ENCODE measurements at regions not wholly inside any gene's neighbourhood (a gene's known extent, or its start where the extent isn't known, plus 50 kb on each side); places are given as distances from the start of the nearest gene placed in this dataset.
"Not testable (repeated sequence)": the region's sequence is repeated elsewhere in the genome, so short reads cannot be mapped to it uniquely, and the experiment has no call there.

DNA sequence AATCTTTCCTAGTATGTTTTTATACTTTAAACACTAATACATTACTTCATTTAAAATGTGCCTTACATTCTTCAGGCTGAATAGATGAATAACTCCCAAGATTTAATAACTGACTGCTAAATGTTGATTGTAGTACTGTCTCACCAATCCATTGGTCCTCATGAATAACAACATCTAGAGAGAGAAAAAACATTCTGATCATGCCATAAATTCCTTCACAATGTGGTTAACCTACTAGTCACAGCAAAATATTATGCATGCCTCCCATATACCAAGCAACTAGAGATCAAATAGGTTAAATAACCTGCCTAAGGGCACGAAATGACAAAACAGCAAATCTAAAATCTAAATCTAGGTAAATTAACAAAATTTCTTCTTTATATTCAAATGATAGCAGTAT lies 66.2 kb downstream of the SYT15 start:
- in situ Hi-C loops (cut with MboI; ENCODE audit: low pct_unique_long_range_greater_than_20kb, low sequenced_read_pairs); DNase-seq: not testable (repeated sequence)

GRCh38 chr10:46646132-46646531 lies 67.2 kb downstream of the SYT15 start:
- in situ Hi-C loops (cut with MboI; ENCODE audit: low pct_unique_long_range_greater_than_20kb, low sequenced_read_pairs); DNase-seq: not testable (repeated sequence)

- in situ Hi-C loops (cut with MboI; ENCODE audit: low pct_unique_long_range_greater_than_20kb, low sequenced_read_pairs); DNase-seq: not testable (repeated sequence)
Observed at GRCh38 chr10:46650967-46651366, 72.0 kb downstream of the SYT15 start.

DNA sequence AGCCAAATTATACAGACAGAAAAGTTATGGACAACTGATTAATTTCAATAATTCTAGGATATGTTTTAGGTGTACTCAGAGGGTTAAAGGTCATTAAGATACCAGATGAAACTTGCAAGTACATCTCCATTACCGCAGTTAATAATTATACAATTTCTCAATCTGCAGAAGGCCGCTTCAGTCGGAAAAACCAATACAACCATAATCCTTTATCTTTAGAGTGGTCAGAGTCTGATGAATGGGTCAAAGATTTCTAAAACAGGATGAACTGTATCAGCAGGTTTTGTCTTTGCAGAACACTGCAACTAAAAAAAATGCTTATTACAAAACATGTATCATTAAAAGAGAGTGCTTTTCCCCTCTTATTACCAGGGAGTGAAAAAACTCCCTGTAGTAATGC lies 78.5 kb downstream of the SYT15 start:
- in situ Hi-C loops (cut with MboI; ENCODE audit: low pct_unique_long_range_greater_than_20kb, low sequenced_read_pairs); DNase-seq: not testable (repeated sequence)

GRCh38 chr10:46660027-46660834 lies 81.3 kb downstream of the SYT15 start:
- DNase-seq; in situ Hi-C loops (cut with MboI; ENCODE audit: low pct_unique_long_range_greater_than_20kb, low sequenced_read_pairs): not testable (repeated sequence)

DNA sequence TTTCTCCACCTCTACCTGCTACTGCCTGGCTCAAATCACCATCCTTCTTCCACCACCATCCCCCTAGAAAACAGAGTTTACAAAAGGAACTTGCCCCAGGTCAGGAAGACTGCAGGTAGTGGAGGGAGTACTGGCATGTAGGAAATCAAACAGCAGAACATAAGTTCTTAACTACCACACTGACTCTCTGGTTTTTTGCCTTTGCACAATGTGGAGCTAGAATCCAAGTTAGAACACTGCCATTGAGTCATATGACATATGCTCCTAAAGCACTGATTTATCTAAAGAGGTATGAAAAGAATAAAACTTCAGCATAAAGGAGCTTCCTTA lies 81.9 kb downstream of the SYT15 start:
- DNase-seq; in situ Hi-C loops (cut with MboI; ENCODE audit: low pct_unique_long_range_greater_than_20kb, low sequenced_read_pairs): not testable (repeated sequence)

GRCh38 chr10:46665536-46665935 lies 86.6 kb downstream of the SYT15 start:
- in situ Hi-C loops (cut with MboI; ENCODE audit: low pct_unique_long_range_greater_than_20kb, low sequenced_read_pairs); DNase-seq: not testable (repeated sequence)

- DNase-seq; in situ Hi-C loops (cut with MboI; ENCODE audit: low pct_unique_long_range_greater_than_20kb, low sequenced_read_pairs): not testable (repeated sequence)
Observed at GRCh38 chr10:46668357-46668997, 89.5 kb downstream of the SYT15 start.

- in situ Hi-C loops (cut with MboI; ENCODE audit: low pct_unique_long_range_greater_than_20kb, low sequenced_read_pairs), result not testable (repeated sequence)
Observed at GRCh38 chr10:46677836-46678435, 99.0 kb downstream of the SYT15 start.

GRCh38 chr10:46691397-46691796 lies 112.5 kb downstream of the SYT15 start:
- in situ Hi-C loops (cut with MboI; ENCODE audit: low pct_unique_long_range_greater_than_20kb, low sequenced_read_pairs); DNase-seq: not testable (repeated sequence)

More at GRCh38 chr10:46677836-46678435, 99.0 kb downstream of the SYT15 start:
- DNase-seq, result not testable (repeated sequence)

DNA sequence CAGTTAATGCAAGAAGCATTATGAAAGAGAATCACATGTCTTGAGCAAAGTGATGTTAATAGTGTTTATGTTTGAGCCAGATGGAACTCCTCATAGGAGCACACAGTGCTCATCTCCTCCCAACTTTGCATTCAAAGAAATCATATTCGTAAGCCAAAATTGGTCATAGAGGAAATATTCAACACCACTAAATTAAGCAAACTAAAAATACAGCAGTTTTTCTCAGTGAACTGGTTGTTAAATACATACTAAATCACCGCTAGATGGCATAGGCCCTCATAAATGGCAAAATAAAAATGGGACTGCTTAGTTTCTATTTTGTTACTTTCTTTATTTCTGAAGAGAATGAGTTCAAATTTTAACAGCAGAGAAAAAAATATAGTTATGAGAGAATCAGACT lies 114.3 kb downstream of the SYT15 start:
- DNase-seq; in situ Hi-C loops (cut with MboI; ENCODE audit: low pct_unique_long_range_greater_than_20kb, low sequenced_read_pairs): not testable (repeated sequence)

DNA sequence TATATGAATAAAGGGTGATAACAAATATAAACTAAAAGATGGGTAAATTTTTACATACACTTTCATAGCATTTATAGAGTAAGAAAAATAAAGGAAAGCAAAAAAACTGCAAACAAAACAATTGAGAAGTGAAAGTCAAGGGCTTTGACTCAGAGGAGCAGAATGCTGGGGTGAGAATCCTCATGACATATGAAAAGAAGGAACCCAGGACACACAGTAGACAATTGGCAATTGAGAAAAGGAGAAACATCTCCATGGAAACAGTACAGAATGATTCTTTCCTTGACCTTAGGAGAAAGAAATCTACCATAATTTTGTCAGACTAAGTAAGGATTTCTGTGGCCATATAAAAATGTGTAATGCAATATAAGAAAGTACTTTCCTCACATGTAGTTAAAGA lies 138.3 kb downstream of the SYT15 start:
- in situ Hi-C loops (cut with MboI; ENCODE audit: low pct_unique_long_range_greater_than_20kb, low sequenced_read_pairs); DNase-seq: not testable (repeated sequence)

DNA sequence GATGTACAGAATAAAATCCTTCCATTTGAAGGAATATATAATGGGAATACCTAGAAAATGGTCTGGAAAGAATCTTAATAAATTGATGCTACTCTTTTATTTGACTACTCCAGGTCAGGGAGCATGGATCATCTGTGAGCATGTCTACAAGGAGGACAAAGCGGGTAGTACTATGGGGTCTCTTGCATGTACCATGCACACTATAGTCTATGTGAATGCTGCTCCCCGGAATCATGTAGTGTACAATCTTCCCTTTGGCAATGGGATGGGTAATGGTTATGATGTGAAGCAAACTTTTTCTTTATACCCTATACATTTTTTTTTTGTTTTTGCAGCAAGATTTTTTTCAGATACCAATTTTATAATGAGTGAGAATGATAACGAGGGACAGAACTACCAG lies 139.1 kb downstream of the SYT15 start:
- in situ Hi-C loops (cut with MboI; ENCODE audit: low pct_unique_long_range_greater_than_20kb, low sequenced_read_pairs); DNase-seq: not testable (repeated sequence)

- DNase-seq; in situ Hi-C loops (cut with MboI; ENCODE audit: low pct_unique_long_range_greater_than_20kb, low sequenced_read_pairs): not testable (repeated sequence)
Observed at GRCh38 chr10:46720386-46720785, 141.5 kb downstream of the SYT15 start.

GRCh38 chr10:46720811-46721518 lies 142.0 kb downstream of the SYT15 start:
- in situ Hi-C loops (cut with MboI; ENCODE audit: low pct_unique_long_range_greater_than_20kb, low sequenced_read_pairs), result not testable (repeated sequence)

DNA sequence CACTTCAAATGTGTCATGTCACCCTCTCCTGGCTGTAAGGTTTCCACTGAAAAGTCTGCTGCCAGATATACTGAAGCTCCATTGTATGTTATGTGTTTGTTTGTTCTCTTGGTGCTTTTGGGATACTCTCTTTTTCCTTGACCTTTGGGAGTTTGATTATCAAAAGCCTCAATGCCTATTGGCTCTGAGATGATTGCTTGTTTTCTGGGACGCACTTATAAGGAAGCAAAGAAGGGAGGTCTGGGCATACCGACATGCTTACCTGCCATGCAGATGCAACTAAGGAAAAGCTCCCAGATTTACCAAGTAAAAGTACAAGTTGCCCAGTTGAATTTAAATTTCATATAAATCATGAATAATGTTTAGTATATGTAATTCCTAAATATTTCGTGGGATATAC lies 145.3 kb downstream of the SYT15 start:
- DNase-seq; in situ Hi-C loops (cut with MboI; ENCODE audit: low pct_unique_long_range_greater_than_20kb, low sequenced_read_pairs): not testable (repeated sequence)

More at GRCh38 chr10:46720811-46721518, 142.0 kb downstream of the SYT15 start:
- DNase-seq, result not testable (repeated sequence)

GRCh38 chr10:46728359-46728758 lies 149.4 kb downstream of the SYT15 start:
- DNase-seq; in situ Hi-C loops (cut with MboI; ENCODE audit: low pct_unique_long_range_greater_than_20kb, low sequenced_read_pairs): not testable (repeated sequence)

- in situ Hi-C loops (cut with MboI; ENCODE audit: low pct_unique_long_range_greater_than_20kb, low sequenced_read_pairs); DNase-seq: not testable (repeated sequence)
Observed at GRCh38 chr10:46730729-46731128, 151.8 kb downstream of the SYT15 start.

DNA sequence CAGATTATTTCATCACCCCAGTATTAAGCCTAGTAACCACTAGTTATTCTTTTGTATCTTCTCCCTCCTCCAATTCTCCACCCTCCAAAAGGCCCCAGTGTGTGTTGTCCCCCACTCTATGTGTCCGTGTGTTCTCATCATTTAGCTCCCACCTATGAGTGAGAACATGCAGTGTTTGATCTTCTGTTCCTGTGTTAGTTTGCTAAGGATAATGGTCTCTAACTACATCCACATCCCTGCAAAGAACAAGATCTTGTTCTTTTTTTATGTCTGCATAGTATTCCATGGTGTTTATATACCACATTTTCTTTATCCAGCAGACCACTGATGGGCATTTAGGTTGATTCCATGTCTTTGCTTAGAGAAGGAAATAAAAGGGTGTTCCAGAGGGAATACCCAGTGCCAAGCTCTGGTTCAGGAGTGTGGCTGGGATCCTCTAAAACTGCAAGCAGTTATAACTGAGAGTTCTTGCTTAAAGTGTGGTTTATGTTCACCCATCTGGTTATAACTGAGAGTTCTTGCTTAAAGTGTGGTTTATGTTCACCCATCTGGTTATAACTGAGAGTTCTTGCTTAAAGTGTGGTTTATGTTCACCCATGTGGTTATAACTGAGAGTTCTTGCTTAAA lies 154.8 kb downstream of the SYT15 start:
- in situ Hi-C loops (cut with MboI; ENCODE audit: low pct_unique_long_range_greater_than_20kb, low sequenced_read_pairs); DNase-seq: not testable (repeated sequence)

Data from KBM-7 (cell line).